ENCODE measurements at regions not wholly inside any gene's neighbourhood (a gene's known extent, or its start where the extent isn't known, plus 50 kb on each side); places are given as distances from the start of the nearest gene placed in this dataset.

- peak; percentile 83 for TF ChIP-seq CTCF (IDR thresholded peaks at IDR 0.05)
- H3K27me3 ChIP-seq (ENCODE audit: control insufficient read depth, insufficient read depth, low read length) = no peaks in the 10 kb centered on the region
- H3K36me3 ChIP-seq (ENCODE audit: control insufficient read depth, insufficient read depth, low read length) = no peaks in the 10 kb centered on the region
- H3K27ac ChIP-seq = peak overlapping the region; percentile 74
- H3K9me3 ChIP-seq (ENCODE audit: control insufficient read depth, low read length) = no peaks in the 10 kb centered on the region
- peak overlapping the region; percentile 28 for H3K4me2 ChIP-seq (ENCODE audit: low read length)
- H3K4me3 ChIP-seq (ENCODE audit: low read depth, low read length) = no peak overlapping the region
- no peaks in the 10 kb centered on the region for H3K79me2 ChIP-seq
- H2AFZ ChIP-seq = peak overlapping the region; percentile 39
- no peak overlapping the region for H3K9ac ChIP-seq
- peaks cover 16% of the 10 kb centered on the region for H3K4me1 ChIP-seq
Measured at GRCh38 chr6:134741200-134741536, 208.7 kb downstream of the ALDH8A1 start.

GRCh38 chr6:134740473-134741199 is 209.3 kb downstream of the ALDH8A1 start:
- Histone ChIP-seq H3K36me3 (ENCODE audit: control insufficient read depth, insufficient read depth, low read length) (no peaks in the 10 kb centered on the region), H3K4me3 (ENCODE audit: low read depth, low read length) (no peak overlapping the region), H3K4me1 (peaks cover 16% of the 10 kb centered on the region), H3K79me2 (no peaks in the 10 kb centered on the region), H3K27ac (peak overlapping the region; percentile 74), H3K9me3 (ENCODE audit: control insufficient read depth, low read length) (no peaks in the 10 kb centered on the region), H3K27me3 (ENCODE audit: control insufficient read depth, insufficient read depth, low read length) (no peaks in the 10 kb centered on the region), H3K4me2 (ENCODE audit: low read length) (peak overlapping the region; percentile 2), H3K9ac (no peak overlapping the region), H2AFZ (peak overlapping the region; percentile 39)
- no peak for TF ChIP-seq CTCF (IDR thresholded peaks at IDR 0.05)

- H3K36me3 ChIP-seq (ENCODE audit: control insufficient read depth, insufficient read depth, low read length) = no peaks in the 10 kb centered on the region
- no peak overlapping the region for H3K9ac ChIP-seq
- H3K4me2 ChIP-seq (ENCODE audit: low read length) = peak overlapping the region; percentile 2
- TF ChIP-seq CTCF (IDR thresholded peaks at IDR 0.05) = no peak
- H3K27ac ChIP-seq = peak overlapping the region; percentile 74
- H3K27me3 ChIP-seq (ENCODE audit: control insufficient read depth, insufficient read depth, low read length) = no peaks in the 10 kb centered on the region
- peaks cover 16% of the 10 kb centered on the region for H3K4me1 ChIP-seq
- H3K9me3 ChIP-seq (ENCODE audit: control insufficient read depth, low read length) = no peaks in the 10 kb centered on the region
- peak overlapping the region; percentile 30 for H2AFZ ChIP-seq
- no peak overlapping the region for H3K4me3 ChIP-seq (ENCODE audit: low read depth, low read length)
- H3K79me2 ChIP-seq = no peaks in the 10 kb centered on the region
Measured at GRCh38 chr6:134740027-134740373, 209.9 kb downstream of the ALDH8A1 start.

- H3K27ac ChIP-seq = peak overlapping the region; percentile 74
- no peak overlapping the region for H3K4me3 ChIP-seq (ENCODE audit: low read depth, low read length)
- H3K27me3 ChIP-seq (ENCODE audit: control insufficient read depth, insufficient read depth, low read length) = no peaks in the 10 kb centered on the region
- TF ChIP-seq CTCF (IDR thresholded peaks at IDR 0.05) = no peak
- no peaks in the 10 kb centered on the region for H3K36me3 ChIP-seq (ENCODE audit: control insufficient read depth, insufficient read depth, low read length)
- peak overlapping the region; percentile 30 for H2AFZ ChIP-seq
- H3K9me3 ChIP-seq (ENCODE audit: control insufficient read depth, low read length) = no peaks in the 10 kb centered on the region
- no peaks in the 10 kb centered on the region for H3K79me2 ChIP-seq
- no peak overlapping the region for H3K9ac ChIP-seq
- no peak overlapping the region for H3K4me2 ChIP-seq (ENCODE audit: low read length)
- H3K4me1 ChIP-seq = peaks cover 16% of the 10 kb centered on the region
Measured at GRCh38 chr6:134739299-134740026, 210.4 kb downstream of the ALDH8A1 start.
